H1 (cell line): ENCODE measurements at regions not wholly inside any gene's neighbourhood (a gene's known extent, or its start where the extent isn't known, plus 50 kb on each side); places are given as distances from the start of the nearest gene placed in this dataset.

Experiments
- EZH2 ChIP-seq: fragments of 200-600 bp; sonication (generic); IDR thresholded peaks from 2 replicates; pipeline ENCODE4 v1.7.1; 2012; ENCODE audit warnings: low read depth, mild to moderate bottlenecking, moderate library complexity, low read length, inconsistent platforms; ENCODE audit not compliant: severe bottlenecking
- GTF2F1 ChIP-seq: IDR thresholded peaks from 2 replicates; pipeline ENCODE4 v1.6.1; 2012; ENCODE audit warnings: low read depth, low read length, improper control_type of control experiment, borderline replicate concordance
- NRF1 ChIP-seq: IDR thresholded peaks from 2 replicates; pipeline ENCODE4 v1.6.1; 2011; ENCODE audit warnings: mild to moderate bottlenecking, low read depth, low read length, improper control_type of control experiment
- SIX5 ChIP-seq: IDR thresholded peaks from 2 replicates; pipeline ENCODE4 v1.6.1; 2011; ENCODE audit warnings: mild to moderate bottlenecking, low read depth, low read length
- SP4 ChIP-seq: IDR thresholded peaks from 2 replicates; pipeline ENCODE4 v1.6.1; 2012; ENCODE audit warnings: low read length, inconsistent platforms

DNA sequence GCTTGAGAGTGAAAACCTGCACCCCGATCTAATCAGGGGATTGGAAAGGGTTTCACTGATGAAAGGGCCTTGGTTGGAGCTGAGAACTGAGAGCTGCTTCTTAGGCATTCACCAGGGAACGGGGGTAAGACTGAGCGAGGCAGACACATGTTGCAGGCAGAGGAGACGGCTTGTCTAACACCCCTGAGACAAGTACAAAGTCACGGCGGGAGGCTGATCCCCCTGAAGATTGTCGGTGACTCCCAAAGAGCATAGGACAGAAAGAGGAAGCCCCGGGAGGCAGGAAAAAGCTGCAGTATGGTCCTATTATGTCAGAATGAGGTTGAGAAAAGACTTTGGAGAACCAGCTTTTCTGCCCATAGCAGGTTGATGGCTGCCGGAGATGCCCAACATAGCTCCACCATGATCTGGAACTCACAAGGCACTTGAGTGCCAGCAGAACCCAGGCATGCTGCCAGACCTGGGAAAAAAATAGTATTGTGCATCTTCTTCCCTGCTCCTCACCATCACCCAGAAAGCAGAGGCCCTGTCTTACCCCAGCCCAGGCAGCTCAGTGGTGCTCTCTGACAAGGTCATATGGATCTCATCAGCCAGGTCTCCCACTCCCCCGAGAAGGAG is 463.9 kb upstream of the PROX1 start (continued):
- TF ChIP-seq GTF2F1 (no peak), SP4 (no peak), SIX5 (no peak), EZH2 (no peak), NRF1 (no peak)
